SKM-1 (cell line): ENCODE measurements at regions not wholly inside any gene's neighbourhood (a gene's known extent, or its start where the extent isn't known, plus 50 kb on each side); places are given as distances from the start of the nearest gene placed in this dataset.
"Not testable (repeated sequence)": the region's sequence is repeated elsewhere in the genome, so short reads cannot be mapped to it uniquely, and the experiment has no call there.

Experiments
- DNase-seq: peaks from one replicate; lab custom pipeline; 2025; ENCODE audit not compliant: unreplicated experiment; lab: John Stamatoyannopoulos, UW

DNA sequence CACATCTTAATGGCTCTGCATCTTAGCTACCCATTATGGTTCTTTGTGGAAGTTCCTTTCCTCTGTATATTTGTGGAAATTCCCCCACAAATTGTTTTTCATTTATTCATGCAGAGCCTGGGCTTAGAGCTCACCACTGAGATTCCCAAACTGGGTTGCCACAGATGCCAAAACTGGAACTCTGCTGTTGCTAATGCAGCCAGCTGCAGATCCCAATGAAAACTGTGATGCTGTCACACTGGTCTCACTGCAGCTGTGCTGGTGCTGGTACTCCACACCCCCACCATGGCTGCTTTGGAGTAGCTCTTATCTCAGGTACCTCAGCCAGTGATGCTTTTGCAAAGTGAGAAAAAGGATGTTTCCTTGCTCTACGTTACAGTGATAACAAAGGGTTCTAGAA, 87.7 kb downstream of the DCK start:
- no peak for DNase-seq

DNA sequence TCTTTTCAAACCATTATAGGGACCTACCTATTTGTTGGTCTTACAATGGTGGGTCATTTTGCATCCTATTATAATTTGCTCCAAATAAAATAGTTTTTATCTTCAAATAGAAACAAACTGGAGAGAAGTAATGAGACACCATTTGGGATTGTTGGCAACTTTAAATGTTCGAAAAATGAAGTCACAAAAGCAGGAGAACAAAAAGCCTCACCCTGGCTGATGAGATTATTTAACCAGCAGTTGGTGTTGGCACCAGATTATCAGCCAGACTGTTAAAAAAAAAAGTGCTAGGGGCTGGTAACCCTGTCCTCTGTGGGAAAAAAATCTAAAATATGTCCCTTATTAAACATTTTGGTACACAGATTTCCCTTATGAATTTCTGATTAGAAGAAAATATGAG, 100.3 kb downstream of the DCK start:
- DNase-seq = no peak

DNA sequence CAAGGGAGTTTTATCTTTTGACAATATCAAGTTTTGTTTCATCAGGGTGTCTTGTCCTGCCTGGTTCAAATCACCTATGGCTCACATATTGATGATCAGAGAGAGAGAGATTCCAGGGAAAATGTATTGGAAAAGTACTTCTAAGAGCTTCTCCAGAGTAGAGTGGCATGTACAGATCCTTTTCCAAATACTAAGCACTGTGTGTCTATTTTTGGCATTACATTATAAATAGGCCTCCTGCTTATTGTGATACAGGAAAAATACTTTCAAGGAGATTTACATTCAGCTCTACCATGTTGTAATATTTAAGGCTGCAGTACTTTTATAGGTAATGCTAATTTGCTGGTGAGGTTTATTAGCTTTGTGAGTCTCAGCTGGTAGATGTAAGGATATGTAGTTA, 100.8 kb downstream of the DCK start:
- no peak for DNase-seq

DNA sequence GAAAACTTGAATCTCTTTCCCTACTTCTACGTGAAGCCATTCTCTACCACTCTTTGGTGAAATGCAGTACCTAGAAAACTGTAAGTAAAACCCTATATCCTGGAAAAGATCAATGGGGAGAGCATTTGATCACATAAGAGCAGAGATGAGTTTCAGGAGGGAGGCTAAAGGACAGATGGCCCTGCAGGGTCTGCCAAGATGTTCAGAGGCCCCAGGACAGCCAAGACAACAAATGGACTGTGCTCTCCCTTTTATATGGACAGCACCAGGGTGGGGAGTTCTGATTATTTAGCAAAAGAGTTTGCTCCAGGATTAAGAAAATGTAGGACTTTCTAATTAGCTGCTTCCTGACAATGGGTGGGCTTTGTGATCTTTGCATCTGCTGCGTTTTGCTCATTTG, 101.7 kb downstream of the DCK start:
- DNase-seq = no peak

DNA sequence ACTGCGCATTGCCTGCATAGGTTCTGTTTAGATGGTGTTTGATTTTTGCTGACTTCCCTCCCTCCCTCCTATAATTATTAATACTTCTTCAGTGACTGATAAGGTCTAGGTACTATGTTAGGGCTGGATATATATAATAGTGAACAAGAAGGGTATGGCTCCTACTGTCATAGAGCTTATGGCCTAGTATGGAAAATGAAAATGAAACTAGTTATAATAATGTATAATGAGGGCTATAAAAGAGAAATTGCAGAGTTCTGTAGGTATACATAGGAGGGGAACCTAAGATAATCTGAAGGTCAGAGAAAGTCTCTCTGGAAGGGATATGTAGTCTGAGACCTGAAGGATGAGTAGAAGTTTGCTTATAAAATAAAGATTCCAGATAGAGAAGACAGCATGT, 102.1 kb downstream of the DCK start:
- DNase-seq = no peak

DNA sequence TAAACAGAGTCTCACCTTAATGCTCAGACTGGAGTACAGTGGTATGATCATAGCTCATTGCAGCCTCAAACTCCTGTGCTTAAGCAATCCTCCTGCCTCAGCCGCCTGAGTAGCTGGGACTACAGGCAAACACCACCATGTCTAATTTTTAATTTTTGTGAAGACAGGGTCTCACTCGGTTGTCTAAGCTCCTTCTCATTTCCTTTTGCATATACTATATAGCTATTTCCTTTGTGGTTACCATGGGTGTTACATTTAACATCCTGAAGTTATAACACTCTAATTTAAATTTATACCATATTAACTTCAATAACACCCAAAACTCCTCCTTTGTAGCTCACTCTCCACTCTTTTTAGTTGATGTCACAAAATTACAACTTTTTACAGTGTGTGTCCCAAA, 114.3 kb downstream of the DCK start:
- no peak for DNase-seq

DNA sequence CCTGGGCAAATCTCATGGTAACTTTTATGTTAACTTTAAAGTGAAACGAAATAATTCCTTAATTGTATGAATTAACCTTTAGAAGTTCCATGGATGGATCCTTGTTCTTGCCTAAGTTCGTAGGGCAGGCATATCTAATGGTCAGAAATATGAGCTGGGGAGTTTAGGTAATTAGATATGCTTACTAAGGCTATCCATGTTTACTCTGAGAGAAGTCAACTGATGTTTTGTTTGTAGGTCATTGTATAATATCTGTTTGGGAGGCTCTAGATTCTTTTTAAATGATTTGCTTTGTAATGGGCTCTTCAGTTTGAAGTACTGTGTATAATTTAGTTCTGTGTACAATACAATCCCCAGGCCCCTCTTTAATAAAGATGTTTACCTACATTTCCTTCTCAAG, 117.0 kb downstream of the DCK start:
- no peak for DNase-seq

DNA sequence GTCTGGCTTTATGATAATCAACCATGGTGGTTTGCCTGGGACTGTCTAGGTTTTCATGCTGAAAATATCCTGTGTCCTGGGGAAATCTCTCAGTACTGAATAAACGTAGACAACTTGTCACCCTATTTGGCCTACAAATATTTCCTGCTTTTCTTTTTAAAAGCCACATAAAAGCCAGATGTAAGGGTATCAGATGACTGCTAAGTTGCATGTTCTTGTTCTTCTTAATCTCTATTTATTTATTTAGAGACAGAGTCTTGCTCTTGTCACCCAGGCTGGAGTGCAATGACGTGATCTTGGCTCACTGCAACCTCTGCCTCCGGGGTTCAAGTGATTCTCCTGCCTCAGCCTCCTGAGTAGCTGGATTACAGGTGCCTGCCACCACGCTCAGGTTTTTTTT, 117.7 kb downstream of the DCK start:
- DNase-seq = not testable (repeated sequence)

DNA sequence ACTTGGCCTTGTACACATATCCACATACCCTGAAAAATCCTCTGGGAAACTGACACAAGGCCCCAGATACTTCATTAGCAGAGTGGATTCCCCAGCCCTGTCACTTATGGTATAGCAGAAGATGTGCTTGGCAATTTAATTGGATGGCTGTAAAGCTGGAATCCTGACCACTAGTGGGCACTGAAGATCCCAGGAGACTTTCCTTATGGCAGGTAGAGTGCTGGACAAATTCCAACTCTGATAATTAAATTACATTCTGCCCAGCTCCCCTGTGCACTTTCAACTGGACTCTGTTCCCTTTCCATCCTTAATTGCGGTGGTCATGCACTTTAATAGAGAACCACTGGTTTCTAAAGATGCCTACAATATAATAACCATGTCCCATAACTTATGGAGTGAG, 119.8 kb downstream of the DCK start:
- DNase-seq = no peak

DNA sequence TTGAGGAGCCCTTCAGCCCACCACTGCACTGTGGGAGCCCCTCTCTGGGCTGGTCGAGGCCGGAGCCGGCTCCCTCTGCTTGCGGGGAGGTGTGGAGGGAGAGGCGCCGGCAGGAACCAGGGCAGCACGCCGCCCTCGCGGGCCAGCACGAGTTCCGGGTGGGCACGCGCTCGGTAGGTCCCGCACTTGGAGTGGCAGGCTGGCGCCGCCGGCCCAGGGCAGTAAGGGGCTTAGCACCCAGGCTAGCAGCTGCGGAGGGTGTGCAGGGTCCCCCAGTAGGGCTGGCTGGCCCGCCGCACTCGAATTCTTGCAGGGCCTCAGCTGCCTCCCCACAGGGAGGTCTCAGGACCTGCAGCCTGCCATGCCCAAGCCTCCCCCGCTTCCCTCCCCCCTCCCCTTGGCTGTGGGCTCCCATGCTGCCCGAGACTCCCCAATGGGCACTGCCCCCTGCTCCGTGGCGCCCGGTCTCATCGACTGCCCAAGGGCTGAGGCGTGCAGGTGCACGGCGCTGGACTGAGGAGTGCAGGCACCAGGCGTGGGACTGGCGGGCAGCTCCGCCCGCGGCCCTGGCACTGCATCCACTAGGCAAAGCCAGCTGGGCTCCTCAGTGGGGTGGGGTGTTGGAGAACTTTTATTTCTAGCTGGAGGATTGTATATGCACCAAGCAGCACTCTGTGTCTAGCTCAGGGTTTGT, 127.5 kb downstream of the DCK start:
- DNase-seq = no peak

DNA sequence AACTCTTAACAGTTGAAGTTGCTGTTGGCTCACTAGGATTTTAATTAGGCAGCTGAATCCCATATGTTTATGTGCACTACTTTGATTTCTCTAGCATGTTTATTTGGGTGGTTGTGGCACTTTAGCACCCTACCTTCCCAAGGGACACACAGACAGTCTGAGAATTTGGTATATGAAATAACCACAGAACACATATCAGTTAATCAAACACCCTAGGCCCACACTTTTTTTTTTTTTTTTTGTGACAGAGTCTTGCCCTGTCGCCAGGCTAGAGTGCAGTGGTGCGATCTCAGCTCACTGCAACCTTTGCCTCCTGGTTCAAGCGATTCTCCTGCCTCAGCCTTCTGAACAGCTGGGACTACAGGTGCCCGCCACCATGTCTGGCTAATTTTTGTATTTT, 130.5 kb downstream of the DCK start:
- no peak for DNase-seq

DNA sequence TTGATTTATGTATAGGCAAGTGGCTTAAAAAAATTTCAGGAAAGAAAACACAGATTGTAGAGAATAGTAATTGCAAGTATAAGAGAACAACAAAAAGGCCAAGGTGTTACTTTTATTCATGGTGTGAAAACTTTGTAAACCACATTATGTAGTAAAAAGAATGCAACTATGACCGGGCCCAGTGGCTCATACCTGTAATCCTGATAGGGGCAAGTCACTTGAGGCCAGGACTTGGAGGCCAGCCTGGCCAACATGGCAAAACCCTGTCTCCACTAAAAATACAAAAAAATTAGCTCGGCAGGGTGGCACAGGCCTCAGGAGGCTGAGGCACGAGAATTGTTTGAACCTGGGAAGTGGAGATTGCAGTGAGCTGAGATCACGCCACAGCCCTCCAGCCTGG, 131.7 kb downstream of the DCK start:
- no peak for DNase-seq

DNA sequence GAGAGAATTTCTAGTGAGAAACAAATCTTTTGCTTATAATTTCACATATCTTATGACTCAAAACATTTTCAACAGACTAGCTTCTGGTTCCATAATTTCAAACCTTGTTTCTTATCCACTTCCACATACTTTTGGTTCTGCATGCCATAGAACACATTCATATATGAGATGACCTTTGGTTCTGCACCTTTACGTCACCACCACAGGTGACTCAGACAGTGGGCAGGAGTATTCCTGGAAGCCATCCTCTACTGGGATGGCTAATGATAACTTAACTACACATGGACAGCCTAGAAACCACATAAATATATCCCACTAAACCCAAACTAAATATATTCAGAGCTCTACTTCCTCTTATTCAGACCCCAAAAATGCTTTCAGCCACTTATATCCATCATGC, 133.3 kb downstream of the DCK start:
- no peak for DNase-seq

DNA sequence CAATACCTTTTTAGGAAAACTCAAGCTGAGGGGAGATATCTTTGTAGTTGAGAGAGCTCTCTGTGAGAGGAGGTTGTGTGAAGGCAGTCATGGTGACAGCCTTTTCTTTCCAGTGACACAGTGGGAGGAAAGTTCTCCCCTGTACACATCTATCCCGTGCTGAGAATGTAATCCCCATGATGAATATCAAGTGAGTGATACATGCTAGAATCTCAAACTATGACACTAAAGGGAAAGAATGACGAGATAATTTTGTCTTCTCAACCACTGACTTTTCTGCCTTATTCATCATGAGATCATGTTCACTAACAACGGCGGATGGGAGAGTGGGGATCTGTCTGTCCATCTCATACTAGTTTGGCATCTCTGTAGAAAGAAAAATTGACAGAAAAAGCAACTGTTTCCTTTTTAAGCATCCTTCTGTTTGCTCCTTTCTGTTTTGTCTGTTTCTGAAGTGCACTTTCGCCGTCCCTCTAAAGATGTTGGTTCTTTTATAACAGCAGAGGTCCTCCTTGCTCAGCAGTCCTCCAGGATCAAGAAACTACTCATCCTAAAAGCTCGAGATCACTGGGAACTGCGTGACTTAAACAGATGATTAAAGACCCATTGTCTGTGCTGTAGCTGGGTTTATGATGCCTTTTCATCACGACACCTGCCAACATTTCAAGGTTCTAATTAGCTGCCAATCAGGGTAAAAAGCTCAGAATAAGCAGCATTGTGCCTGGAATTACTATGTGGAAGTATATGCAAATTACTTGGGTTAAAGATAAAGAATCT, 137.6 kb downstream of the DCK start:
- DNase-seq = no peak

DNA sequence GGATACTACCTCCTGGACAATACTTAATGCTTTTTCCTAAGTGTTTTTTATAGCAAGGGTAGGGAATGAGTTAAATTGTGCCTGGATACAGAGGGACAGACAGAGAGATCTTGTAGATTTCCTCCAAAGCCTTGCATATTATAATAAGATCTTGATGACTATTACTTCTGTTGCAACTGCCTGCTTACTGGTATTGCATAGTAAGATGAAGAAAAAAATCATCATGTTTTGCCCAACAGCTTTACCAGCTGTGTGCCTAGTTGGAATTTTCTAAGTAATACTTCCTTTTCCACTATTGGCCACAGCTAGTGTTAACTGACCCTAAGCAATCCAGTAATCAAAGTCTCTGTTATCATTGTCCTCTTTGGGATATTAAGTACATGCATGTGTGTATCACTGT, 139.0 kb downstream of the DCK start:
- DNase-seq = no peak

DNA sequence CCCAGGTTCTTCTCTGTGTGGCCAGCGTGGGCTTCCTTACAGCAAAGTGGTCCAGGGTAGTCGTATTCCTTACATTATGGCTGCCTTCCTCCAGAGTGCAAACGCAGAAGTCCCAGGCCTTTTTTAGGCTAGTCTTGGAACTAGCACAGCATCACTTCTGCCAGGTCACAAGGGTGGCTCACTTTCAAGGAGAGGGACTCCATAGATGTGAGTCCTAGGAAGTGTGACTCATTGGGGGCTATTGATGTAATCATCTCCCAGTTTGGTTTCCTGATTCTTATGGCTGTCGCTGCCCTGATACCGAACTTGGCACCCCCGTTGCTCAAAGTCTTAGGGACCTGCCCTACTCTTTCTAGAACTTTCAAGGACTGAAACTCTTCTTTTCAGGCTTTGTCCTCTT, 140.0 kb downstream of the DCK start:
- DNase-seq = no peak

DNA sequence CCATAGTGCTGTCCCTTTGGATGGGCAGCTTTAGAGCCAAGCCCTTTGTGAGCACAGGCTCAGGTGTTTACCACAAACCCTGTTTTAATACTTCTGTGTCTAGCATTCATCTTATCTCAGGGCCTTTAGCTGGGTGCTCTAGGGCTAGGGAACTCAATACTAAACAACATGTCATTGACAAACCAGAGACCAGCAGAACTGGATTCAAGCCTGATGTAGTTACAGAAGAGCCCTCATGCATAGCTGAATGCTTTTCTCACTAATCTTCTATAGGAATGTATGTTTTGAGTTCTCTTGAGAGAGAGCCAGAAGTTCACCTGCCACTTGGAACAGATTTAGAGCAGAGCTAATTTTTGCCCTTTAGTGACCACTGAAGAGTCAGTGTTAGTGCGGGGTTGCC, 142.6 kb downstream of the DCK start:
- DNase-seq = no peak

DNA sequence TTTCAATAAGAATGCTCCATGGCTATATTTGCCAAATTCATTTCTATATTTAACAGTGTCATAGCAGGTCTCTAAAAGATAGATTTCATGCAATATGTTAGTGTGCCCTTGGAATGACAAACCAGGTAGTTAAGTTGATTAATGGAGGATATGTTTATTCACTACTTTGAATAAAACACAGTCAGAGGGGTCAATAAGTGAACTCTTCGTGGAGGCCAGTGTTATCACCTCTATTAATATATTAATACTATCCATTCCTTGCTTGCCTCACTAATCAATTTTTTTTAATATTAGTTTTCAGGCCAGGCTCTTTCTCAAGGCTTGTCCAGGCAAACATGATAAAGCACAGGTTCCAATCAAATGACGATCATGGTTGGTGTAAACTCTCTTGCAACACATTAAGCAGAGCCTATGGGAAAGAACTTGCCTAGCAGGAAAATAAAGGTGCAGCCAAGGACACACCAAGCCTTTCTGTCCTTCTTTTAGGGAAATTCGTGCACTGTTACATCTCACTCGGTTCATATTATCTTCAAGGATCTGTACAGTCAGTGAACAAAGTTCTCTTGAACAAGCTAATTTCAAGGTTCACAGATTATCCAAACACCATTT, 144.7 kb downstream of the DCK start:
- DNase-seq = no peak

DNA sequence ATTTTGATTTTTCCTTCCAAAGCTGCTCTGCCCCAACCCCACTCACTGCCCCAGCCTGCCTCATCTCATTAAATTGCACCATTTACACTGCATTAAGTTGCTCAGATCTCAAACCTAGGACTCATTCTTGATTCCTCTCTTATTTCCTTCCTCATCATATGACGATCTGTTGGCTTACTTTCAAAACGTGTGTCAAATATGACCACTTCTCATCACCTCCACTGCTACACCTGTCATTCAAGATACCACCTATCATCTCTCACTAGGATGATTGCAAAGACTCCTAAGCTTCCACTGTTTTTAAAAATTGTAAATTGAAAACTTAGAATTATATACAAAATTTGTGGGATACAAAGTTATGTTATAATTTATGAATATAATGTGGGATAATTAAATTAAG, 147.1 kb downstream of the DCK start:
- no peak for DNase-seq

DNA sequence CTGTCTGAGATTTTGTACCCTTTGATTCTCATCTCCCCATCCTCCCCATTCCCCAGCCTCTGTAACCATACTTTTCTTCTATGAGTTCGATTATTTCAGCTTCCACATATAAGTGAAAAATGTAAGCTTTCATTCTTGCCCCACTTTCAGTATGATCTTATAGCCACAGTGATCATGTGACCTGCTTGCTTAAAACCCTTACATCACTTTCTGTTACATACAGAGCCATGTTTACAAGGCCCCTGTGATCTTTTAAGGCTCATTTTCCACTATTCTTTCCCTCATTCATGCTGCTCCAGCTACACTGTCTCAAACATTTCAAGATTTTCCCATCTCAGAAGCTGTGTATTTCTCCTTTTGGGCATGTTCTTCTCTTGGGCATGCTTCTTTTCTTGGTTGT, 147.7 kb downstream of the DCK start:
- peak; percentile 6 for DNase-seq

DNA sequence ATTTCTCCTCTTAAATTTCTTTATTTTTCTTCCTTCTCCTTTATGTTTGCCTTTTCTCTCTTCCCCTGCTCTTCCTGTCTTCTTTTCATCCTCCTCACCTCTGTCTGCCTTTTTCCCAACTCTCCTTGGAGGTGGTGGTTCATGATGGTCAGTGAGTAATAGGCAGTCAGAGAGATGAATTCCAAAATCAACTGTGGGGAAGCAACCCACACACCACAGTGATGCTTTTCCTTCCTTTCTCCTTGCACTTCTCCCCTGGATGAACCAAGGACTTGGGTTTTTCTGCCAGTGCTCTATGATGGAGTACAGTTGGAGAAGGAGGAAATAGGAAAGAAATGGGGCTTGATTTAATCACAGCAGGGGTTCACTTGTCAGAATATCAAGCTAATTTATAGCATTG, 153.8 kb downstream of the DCK start:
- no peak for DNase-seq

DNA sequence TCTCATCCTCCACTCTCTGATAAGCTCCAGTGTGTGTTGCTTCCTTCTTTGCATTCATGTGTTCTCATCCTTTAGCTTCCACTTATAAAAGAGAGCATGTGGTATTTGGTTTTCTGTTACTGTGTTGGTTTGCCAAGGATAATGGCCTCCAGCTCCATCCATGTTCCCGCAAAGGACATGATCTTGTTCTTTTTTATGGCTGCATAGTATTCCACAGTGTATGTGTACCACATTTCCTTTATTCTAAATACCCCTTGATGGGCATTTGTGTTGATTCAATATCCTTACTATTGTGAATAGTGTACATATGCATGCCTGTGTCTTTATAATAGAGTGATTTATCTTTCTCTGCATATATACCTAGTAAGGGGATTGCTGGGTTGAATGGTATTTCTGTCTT, 155.1 kb downstream of the DCK start:
- DNase-seq = no peak

DNA sequence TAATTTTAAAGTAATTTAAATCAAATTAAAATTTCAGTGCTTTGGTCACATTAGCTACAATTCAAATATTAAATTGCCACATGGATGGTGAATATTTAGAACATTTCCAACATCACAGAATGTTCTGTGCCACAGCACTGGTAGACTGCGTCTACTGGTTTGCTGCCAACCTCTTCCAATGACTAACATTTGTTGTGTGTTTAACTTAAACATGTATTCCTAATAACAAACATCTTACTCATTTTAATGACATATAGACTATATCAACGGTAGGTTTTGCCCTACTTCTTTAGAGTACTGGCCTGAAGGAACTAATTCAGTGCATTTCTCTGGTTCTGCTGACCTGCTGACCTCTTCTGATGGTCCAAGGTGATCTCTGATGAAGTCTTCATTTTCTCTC, 157.6 kb downstream of the DCK start:
- no peak for DNase-seq
